GM19193 (cell line): ENCODE measurements at regions not wholly inside any gene's neighbourhood (a gene's known extent, or its start where the extent isn't known, plus 50 kb on each side); places are given as distances from the start of the nearest gene placed in this dataset.

Experiments
- POLR2A ChIP-seq: IDR thresholded peaks from 4 replicates; pipeline ENCODE4 v1.6.1; 2011; ENCODE audit not compliant: insufficient read depth, insufficient read length; ENCODE audit errors: extremely low read depth

DNA sequence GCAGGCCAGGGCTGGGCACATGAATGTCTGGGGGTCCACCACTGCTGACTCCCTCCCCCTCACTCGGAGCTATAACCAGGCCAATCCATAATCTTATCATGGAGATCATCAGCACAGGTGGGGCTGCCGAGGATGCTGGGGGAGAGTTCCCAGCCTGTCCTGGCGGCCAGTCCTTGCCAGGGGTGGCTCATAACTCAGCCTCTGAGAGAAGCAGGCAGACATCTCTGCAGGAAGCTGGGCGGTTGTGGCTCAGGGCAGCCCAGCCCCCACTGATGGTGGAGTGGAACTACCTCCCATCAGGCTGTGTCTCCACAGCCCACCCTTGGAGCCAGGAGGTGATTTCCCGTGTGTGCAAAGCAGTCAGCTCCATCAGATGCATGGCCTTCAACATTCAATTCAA lies 109.4 kb upstream of the ZNF92 start:
- TF ChIP-seq POLR2A = no peak

GRCh38 chr7:65254061-65254460 lies 119.6 kb upstream of the ZNF92 start:
- TF ChIP-seq POLR2A = no peak

GRCh38 chr7:65251851-65252620 lies 121.6 kb upstream of the ZNF92 start:
- TF ChIP-seq POLR2A = no peak

DNA sequence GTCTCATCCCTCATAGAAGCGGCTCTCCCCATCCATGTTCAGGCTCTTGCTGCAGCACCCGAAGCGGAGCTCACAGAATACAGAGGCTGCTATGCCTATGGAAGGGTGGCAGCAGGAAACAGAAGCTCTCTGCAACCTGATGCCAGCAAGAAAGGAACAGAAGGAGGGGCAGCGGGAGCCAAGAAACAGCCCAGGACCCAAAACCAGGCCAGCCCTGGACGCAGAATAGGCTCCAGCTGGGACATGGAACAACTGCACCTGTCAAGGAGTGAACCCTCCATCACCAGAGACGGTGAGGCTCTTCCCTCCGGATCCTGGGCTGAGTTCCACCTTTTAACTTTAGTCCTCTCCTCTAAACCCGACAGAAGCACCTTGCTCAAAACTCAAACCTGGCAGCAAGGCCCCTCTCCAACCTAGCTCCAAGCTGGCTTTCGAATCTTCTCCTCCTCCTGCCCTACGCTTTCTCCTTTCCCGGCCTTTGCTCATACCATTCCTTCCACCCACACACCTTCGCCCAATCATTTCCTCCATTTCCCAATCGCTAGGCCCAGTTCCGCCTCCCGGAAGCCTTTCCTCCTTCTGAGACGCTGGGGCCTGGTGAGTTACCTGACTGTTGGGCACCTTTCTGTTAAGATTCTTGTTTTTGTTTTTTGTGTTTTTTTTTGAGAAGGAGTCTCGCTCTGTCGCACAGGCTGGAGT lies 122.8 kb upstream of the ZNF92 start:
- TF ChIP-seq POLR2A = no peak

- TF ChIP-seq POLR2A = no peak
Measured at GRCh38 chr7:65250216-65250615, 123.4 kb upstream of the ZNF92 start.

- TF ChIP-seq POLR2A = no peak
Measured at GRCh38 chr7:65247491-65247890, 126.2 kb upstream of the ZNF92 start.

DNA sequence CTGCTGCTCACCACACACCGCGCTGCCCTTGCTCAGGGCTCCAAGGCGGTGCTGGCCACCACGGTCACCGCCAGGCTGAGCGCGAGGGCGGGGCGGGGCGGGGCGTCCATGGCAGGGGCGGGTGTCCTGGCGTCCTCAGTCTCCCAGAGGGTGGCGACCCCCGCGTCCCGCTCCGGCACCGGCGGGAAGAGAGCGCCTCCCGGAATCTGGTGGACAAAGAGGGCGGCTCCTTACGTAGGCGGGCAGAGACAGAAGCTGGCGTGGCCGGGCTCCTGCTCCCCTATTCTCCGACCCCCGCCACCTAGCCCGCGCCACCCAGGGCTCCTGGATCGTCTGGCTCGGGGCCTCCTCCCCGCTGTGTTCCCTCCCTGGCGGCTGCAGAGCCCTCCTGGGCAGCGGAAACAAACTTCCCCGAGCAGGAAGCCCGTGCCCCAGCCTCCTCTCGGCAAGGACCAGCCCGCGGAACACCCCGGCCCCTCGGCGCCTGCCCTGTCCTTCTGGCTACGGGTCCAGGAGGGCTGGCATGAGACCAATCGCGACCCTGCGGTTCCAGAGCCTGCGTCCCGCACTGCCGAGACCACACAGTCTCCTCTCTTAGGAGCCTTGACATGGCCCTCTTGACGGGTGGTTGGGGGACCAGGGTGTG lies 133.8 kb upstream of the ZNF92 start:
- TF ChIP-seq POLR2A = no peak

DNA sequence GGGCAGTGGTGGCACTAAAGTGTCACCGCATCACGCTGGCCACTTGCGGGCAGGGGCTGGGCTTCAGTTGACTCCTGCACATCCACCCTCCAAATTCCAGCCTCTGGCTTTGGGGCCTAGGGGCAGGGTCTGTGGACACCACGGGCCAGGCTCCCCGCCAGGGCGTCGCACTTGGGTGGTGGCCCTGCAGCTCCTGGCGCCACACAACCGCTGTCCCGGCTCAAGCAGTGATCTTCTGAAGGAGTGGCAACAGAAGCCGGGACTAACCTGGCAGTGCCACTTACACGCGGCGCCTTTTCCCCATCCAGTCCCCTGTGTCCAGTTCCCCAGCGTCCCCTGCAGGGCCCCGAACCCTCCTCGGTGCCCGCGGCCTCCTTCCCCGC lies 134.3 kb upstream of the ZNF92 start:
- TF ChIP-seq POLR2A = no peak

- TF ChIP-seq POLR2A = no peak
Measured at GRCh38 chr7:65238785-65239184, 134.9 kb upstream of the ZNF92 start.

- no peak for TF ChIP-seq POLR2A
Measured at GRCh38 chr7:65235586-65235985, 138.1 kb upstream of the ZNF92 start.

DNA sequence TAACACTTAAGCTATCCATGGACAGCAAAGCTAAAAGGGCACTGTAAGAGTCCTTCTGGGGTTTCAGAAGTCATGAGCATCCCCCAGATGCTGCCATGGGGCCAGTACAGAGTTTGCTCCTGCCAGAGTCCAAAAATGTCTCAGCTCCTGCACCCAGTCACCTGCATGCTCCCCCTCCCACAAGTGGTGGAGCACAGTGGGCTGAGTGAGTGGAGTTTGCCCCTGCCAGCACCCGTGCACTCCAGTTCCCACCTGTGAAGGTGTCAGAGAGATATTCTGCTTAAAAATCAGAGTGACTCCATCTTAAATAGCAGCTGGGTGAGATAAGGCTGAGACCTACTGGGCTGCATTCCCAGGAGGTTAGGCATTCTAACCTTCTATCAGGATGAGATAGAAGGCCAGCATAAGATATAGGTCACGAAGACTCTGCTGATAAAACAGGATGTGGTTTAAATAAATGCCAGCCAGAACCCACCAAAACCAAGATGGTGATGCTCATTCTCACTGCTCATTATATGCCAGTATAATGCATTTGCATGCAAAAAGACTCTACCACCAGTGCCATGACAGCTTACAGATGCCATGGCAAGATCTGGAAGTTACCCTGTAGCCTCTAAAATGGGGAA lies 140.1 kb upstream of the ZNF92 start:
- no peak for TF ChIP-seq POLR2A

- no peak for TF ChIP-seq POLR2A
Measured at GRCh38 chr7:65230231-65230630, 143.4 kb upstream of the ZNF92 start.

GRCh38 chr7:65225422-65226006 lies 148.1 kb upstream of the ZNF92 start:
- no peak for TF ChIP-seq POLR2A

GRCh38 chr7:65222655-65223054 lies 151.0 kb upstream of the ZNF92 start:
- TF ChIP-seq POLR2A = no peak

- no peak for TF ChIP-seq POLR2A
Measured at GRCh38 chr7:65221683-65222082, 152.0 kb upstream of the ZNF92 start.

GRCh38 chr7:65219623-65220022 lies 154.0 kb upstream of the ZNF92 start:
- no peak for TF ChIP-seq POLR2A

DNA sequence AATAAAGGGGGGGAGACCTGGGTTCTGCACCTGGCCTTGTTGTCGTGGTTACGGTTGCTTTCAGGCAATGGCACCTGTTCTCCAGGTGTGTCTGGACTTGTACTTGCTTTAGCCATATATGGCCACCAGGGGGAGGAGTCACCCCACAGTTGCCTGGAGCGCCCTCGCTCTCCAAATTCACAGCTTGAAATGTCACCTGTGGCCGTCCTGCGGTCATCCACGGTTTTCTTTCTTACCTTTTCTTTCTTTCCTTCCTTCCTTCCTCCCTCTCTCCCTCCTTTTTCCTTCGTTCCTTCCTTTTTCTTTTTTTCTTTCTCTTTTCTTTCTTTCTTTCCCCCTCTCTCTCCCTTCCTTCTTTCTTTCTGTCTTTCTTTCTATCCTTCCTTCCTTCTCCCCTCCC lies 157.2 kb upstream of the ZNF92 start:
- TF ChIP-seq POLR2A = no peak
